GM18861 (cell line): ENCODE measurements at regions not wholly inside any gene's neighbourhood (a gene's known extent, or its start where the extent isn't known, plus 50 kb on each side); places are given as distances from the start of the nearest gene placed in this dataset.

Experiments used
- ATAC-seq: cut with Tn5 transposase; IDR thresholded peaks from one replicate; pipeline ENCODE4 v1.9.1; 2021; ENCODE audit not compliant: unreplicated experiment

DNA sequence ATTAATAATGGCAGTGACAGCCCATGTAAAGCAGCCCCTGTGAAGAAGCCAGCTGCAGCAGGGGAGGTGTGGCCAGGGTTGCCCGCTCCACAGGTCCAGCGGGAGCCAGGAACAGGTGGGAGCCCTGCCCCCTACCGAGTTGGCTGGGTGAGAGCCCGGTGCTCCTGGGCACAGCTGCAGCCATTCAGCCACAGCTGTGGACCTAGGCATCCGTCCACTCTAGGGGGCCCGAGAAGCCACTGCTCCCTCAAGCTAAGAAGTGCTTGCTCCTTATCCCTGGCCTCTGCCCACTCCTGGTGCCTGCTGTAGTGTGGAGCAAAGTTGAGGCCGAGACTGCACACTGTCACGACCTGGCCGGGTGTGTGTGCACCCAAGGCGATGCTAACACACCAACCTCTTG is 1469.0 kb downstream of the PCDH7 start:
- no peak for ATAC-seq

- no peak for ATAC-seq
These were observed 1469.6 kb downstream of the PCDH7 start for GRCh38 chr4:32189788-32190187.

DNA sequence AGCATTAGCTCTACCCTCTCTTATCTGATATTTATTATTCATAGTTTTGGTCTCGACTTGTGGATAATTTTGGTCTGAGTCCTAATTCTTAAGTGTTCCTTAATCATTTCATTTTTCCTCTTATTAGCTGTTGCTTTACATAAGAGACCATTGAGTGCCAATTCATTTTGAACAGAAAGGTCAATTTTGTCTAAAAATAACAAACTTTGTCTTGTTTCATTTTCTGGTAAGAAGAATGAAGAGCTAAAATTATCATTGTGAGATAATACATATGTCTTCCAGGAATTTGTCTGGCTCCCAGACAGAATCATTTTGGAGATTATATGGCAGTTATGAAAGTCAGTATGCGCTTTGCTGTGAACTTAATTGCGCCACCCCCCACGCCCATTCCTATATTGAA is 1471.8 kb downstream of the PCDH7 start:
- ATAC-seq, result no peak

DNA sequence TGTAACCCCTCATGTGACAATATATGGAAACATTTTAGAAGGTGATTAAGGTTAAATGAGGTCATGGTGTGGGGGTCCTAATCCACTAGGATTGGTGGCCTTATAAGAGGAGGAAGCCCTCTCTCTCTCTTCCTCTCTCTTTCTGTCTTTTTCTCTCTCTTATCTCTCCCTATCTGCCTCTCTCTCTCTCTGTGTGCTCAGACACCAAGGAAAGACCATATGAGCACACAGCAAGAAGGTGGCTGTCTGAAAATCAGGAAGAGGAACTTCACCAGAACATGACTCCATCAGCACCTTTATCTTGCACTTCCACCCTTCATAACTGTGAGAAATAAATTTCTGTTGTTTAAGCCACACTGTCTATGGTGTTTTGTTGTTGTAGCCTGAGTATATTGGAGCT is 1472.2 kb downstream of the PCDH7 start:
- ATAC-seq, result no peak

DNA sequence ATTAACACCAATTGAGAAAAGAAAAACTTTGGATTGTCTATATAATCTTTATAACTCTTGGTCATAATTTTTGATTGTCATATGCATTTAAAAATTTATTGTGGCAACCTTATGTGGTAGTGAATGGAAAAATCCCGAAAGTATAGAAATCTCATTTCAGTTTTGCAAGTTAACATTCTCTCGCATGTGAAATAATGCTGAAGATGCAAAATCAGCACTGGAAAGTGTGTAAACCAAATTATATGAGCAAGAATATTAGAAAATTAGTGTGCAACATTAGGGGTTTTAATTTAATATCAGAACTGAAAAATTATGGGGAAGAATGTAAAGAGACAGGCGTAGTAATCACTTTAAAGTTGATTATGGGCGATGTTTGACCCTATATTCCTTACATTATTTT is 1472.8 kb downstream of the PCDH7 start:
- no peak for ATAC-seq

DNA sequence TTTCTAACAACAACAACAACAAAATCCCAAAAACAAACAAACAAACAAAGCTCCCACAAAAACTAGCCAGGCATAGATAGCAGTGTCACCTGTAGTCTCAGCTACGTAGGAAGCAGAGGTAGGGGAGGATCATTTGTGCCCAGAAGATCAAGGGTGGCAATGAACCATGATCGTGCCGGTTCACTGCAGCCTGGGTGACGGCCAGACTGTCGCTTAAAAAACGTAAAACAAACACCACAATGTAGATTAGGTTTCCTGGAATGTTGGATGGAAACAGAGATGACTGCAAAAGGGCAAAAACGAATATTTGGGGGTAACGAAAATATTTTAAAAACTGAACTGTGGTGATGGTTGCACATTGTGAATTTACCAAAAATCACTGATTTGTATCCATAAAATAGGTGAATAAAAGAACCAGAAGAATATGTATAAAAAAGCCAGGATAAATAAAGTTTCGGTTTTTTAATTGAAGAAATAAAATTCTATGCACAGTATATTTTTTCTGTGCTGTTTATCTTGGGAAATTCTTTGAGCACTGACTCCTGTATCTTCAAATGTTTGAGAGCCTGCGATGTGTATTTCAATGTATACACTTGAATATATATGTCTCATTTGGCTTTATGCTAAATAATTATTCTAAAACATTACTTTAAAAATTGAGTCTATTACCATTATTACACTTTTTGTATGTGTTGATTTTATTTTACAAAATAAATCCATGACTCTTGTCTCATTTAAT is 1477.0 kb downstream of the PCDH7 start:
- no peak for ATAC-seq

DNA sequence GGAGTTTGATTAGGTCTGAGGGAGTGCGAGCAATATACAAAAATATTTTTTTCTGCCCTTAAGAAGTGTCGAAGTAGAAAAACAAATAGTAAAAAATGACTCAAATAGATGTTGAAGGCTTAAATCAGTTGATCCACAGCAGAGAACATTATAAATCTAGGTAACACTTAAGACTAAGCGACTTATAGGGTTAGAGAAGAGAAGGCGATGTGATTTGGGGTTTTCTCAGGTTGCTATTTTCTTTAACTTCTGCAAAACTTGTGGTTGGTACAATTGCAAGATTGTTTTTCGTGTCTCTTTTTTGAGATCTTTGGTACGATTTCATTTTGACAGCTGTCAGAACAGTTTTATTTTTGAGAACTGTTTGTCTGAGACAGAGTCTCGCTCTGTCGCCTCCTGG is 1479.5 kb downstream of the PCDH7 start:
- ATAC-seq, result no peak

- no peak for ATAC-seq
These were observed 1483.2 kb downstream of the PCDH7 start for GRCh38 chr4:32203340-32203739.

- no peak for ATAC-seq
These were observed 1486.6 kb downstream of the PCDH7 start for GRCh38 chr4:32206756-32207155.

DNA sequence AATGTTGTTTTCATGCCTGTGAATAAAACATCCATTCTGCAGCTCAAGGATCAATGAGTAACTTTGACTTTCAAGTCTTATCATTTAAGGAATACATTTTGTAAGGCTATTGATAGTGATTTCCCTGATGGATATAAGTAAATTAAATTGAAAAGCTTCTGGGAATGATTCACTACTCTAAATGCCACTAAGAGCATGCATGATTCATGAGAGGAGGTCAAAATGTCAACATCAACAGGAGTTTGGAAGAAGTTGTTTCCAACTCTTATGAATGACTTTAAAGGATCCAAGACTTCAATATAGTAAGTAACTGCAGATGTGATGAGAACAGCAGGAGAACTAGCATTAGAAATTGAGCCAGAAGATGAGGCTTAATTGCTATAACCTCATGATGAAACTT is 1487.3 kb downstream of the PCDH7 start:
- no peak for ATAC-seq

- no peak for ATAC-seq
These were observed 1495.1 kb downstream of the PCDH7 start for GRCh38 chr4:32215277-32215676.

DNA sequence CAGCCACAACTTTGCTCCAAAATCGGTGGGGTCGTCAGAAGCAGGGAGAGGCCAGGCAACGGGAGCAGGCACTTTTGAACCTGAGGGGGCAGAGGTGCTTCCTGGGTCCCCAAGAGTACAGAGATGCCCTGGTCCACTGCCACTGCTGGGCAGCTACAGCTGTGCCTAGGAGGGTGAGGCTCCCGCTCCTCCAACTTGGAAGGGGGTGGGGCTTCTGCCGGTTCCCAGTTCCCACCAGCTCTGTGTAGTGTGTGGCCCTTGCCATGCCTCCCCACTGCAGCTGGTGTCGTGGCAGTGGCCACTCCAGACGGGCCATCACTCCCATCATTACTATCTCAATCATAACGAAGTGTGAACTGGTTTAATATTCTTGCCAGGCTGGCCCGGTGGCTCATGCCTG is 1496.3 kb downstream of the PCDH7 start:
- ATAC-seq, result no peak

DNA sequence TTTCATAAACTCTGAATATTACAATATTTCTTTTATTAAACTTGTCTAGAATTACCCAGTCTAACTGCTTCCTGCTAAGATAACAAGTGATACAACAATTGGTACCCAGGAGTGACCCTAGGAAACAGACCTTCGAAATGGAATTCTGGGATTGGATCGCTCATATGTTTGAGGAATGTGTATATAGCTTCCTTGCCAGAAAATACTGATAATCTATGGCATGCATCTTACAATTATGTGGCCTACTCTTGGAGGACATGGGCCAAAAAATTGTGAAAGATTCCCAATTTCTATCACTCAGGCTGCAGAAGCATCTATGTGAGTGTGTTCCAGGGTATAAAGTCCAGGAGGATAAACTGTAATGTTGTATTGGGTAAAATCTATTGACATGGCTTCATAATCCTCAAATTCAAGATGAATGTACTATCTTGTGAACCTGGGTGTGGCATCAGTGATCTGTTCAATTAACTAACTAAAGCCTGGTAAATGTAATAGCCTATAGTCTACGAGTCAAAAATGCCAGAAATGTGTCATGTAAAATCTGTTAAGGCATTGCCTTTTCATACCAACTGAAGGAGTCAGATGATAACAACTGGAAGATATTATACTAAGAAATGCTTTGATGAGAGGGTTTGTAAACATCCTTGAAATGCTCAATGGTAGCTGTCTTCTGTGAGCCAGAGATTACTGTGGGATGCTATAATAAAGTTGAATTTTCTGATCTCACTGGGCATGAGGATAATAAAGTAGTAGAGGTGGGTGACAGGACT is 1499.3 kb downstream of the PCDH7 start:
- no peak for ATAC-seq

- no peak for ATAC-seq
These were observed 1506.0 kb downstream of the PCDH7 start for GRCh38 chr4:32226204-32226603.

DNA sequence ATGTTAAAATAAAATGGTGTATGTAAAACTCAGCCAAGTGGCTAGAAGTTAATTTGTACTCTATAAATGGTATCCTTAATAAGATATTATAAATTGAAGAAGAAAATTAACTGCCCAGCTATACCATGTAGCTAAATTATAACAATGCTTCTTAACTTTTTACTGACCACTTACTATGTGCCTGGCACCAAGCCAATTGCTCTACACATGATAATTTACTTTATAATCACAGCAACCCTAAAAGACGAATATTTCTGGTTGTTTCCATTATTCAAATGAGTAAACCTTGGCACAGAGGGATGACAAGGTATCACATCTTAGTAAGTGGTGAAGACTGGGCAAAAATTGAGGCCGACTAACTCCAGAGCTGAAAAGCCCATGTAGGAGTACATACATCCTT is 1506.6 kb downstream of the PCDH7 start:
- ATAC-seq, result no peak

- ATAC-seq, result no peak
These were observed 1523.8 kb downstream of the PCDH7 start for GRCh38 chr4:32243926-32244325.

- no peak for ATAC-seq
These were observed 1528.9 kb downstream of the PCDH7 start for GRCh38 chr4:32249040-32249439.

DNA sequence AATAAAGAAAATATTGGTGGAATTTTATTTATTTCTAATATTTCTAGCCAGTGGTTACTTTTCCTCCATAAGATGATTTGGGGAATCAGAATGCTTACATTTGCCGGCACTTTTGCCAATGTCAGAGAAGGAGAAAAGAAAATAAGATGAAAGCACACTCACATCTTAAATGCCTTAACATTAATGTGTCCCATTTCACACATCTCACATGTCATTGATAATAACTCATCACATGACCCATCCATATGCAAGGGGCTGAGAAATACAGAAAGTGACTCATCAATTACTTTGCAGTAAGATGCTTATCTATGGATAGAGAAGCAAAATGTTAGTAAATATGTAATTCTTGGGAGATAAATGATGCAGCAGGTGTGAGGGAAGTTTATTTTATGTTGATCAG is 1531.0 kb downstream of the PCDH7 start:
- no peak for ATAC-seq

DNA sequence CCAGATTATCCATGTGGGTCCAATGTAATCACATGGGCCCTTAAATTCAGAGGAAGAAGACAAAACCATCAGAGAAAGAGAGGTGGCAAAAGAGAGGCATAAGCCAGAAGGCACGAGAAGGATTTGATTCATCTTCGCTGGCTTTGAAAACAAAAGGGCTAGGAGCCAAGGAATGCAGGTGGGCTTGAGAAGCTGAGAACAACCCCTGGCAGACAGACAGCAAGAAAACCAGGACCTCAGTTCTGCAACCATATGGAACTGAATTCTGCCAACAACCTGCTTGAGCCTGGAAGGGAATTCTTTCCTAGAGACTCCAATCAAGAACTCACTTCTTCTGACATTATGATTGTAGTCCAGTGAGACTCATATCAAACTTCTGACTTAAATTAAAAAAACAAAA is 1531.8 kb downstream of the PCDH7 start:
- no peak for ATAC-seq

DNA sequence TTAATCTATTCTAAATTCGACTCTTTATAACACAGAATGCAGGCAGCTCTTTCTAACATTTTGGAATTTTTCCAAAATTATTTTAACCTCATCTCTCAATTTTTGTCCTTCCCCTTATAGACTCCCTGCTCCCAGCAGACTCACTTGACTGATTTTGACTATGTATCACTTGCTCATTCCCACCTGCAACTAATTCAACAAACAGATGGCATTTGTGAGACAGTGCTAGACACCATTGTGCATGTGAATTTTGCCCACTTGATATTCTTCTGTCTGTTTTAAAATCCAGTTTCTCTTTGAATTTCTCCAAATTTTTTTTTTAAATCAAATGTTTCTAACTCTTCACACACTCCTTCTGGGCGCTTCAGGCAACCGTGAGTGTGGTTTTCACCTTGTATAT is 1534.0 kb downstream of the PCDH7 start:
- ATAC-seq, result no peak

DNA sequence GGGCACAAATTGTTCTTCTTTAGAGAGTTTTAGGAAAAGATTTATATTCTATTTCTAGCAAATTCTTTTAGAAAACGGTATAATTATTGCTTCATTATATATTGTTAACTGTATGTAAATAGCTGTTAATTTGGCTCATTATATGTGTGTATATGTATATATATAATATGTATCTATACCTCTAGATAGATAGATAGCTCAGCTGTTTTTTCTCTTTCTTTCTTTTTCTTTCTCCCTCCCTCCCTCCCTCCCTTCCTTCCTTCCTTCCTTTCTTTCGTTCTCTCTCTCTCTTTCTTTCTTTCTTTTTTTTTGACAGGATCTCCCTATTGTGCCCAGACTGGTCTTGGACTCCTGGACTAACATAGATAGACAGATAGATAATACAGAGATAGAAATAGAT is 1538.8 kb downstream of the PCDH7 start:
- no peak for ATAC-seq

DNA sequence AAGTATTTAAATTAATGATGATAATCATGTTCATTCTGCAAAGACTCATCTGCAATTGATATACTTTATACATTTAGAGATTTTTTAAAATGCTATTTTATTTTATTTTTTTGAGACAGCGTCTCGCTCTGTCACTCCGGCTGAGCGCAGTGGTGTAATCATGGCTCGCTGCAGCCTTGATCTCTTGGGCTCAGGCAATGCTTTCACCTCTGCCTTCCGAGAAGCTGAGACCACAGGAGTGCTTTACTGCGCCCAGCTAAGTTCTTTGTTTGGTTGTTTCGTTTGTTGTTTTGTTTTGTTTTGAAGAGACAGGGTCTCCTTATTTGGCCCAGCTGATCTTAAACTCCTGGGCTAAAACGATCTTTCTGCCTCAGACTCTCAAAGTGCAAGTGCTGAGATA is 1541.0 kb downstream of the PCDH7 start:
- ATAC-seq, result no peak

- no peak for ATAC-seq
These were observed 1548.7 kb downstream of the PCDH7 start for GRCh38 chr4:32268863-32269262.
